ENCODE measurements at regions not wholly inside any gene's neighbourhood (a gene's known extent, or its start where the extent isn't known, plus 50 kb on each side); places are given as distances from the start of the nearest gene placed in this dataset.

DNA sequence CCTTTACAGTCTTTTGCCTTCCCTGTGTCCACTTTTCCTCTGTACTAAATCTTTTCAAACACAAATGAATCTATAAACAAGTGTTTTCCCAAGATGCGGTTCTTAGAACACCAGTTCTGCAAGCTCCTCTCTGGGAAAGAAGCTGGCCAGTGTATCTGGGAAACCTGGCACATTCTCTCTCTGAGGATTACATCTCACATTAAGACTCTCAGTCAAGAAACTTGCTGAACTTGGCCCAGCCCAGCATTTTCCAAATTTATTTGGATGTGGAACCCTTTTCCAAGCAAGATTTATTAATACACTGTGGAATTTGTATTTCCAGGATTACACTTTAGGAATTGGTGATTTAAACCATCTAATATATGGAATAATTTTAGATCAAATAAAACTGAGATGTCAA, 105.7 kb downstream of the ZNF281 start:
- FAIRE-seq: no peak
- no peak overlapping the region for H3K4me3 ChIP-seq (ENCODE audit: low read length in 3 of 3)
- DNase-seq: no peak
- H3K27ac ChIP-seq (ENCODE audit: low read depth in 2 of 2, low read length in 2 of 2): no peak overlapping the region
- no peaks in the 10 kb centered on the region for H3K9me3 ChIP-seq (ENCODE audit: control insufficient read depth in 2 of 3, insufficient read depth in 1 of 3, low read length in 3 of 3)
- TF ChIP-seq, protein P1, sequence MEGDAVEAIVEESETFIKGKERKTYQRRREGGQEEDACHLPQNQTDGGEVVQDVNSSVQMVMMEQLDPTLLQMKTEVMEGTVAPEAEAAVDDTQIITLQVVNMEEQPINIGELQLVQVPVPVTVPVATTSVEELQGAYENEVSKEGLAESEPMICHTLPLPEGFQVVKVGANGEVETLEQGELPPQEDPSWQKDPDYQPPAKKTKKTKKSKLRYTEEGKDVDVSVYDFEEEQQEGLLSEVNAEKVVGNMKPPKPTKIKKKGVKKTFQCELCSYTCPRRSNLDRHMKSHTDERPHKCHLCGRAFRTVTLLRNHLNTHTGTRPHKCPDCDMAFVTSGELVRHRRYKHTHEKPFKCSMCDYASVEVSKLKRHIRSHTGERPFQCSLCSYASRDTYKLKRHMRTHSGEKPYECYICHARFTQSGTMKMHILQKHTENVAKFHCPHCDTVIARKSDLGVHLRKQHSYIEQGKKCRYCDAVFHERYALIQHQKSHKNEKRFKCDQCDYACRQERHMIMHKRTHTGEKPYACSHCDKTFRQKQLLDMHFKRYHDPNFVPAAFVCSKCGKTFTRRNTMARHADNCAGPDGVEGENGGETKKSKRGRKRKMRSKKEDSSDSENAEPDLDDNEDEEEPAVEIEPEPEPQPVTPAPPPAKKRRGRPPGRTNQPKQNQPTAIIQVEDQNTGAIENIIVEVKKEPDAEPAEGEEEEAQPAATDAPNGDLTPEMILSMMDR (IDR thresholded peaks at IDR 0.05; ENCODE audit: borderline replicate concordance, extremely low read depth, insufficient read depth): no peak
- H3K9ac ChIP-seq (ENCODE audit: low read length in 3 of 3): no peak overlapping the region
- peaks cover 4% of the 10 kb centered on the region for H3K27me3 ChIP-seq (ENCODE audit: control insufficient read depth, insufficient read depth, low read length)
- H3K36me3 ChIP-seq (ENCODE audit: control insufficient read depth in 2 of 3, insufficient read depth in 3 of 3, low read length in 3 of 3): no peaks in the 10 kb centered on the region
- H3K4me1 ChIP-seq (ENCODE audit: control insufficient read depth in 2 of 3, insufficient read depth in 2 of 3, low read depth in 1 of 3, low read length in 3 of 3): no peaks in the 10 kb centered on the region
- intact Hi-C loops (cut with DNase I): no loop called here

DNA sequence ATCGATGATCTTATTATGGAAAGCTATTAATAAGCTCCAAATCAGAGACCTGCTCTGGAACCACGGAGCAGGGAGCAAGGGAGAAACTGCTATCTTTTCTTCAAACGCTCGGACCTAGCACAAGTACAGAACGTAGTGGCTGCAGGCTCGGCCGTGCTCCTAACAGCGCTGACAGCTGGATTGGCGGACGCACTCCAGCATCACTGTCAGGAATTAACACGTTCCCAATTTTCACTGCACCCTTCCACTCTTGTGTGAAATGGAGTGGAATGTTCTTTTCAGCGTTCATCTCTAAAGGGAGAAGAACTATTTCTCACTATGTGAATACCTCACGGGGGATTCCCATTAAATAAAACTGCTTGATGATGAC, 106.9 kb downstream of the ZNF281 start:
- peak in 3 of 5 donors; percentile 32 to 55 (median 37) for DNase-seq
- Histone ChIP-seq H3K9ac (ENCODE audit: low read length in 3 of 3) (peak overlapping the region in 1 of 3 donors; percentile 70), H3K4me3 (ENCODE audit: low read length in 3 of 3) (peak overlapping the region; percentile 65 to 76 (median 74)), H3K4me1 (ENCODE audit: control insufficient read depth in 2 of 3, insufficient read depth in 2 of 3, low read depth in 1 of 3, low read length in 3 of 3) (no peaks in the 10 kb centered on the region), H3K27me3 (ENCODE audit: control insufficient read depth, insufficient read depth, low read length) (peaks cover 4% of the 10 kb centered on the region), H3K36me3 (ENCODE audit: control insufficient read depth in 2 of 3, insufficient read depth in 3 of 3, low read length in 3 of 3) (no peaks in the 10 kb centered on the region), H3K9me3 (ENCODE audit: control insufficient read depth in 2 of 3, insufficient read depth in 1 of 3, low read length in 3 of 3) (no peaks in the 10 kb centered on the region), H3K27ac (ENCODE audit: low read depth in 2 of 2, low read length in 2 of 2) (no peak overlapping the region)
- intact Hi-C loops (cut with DNase I): no loop called here
- no peak for FAIRE-seq
- TF ChIP-seq, protein P1 (IDR thresholded peaks at IDR 0.05; ENCODE audit: borderline replicate concordance, extremely low read depth, insufficient read depth): no peak

- intact Hi-C loops (cut with DNase I): no loop called here
- Histone ChIP-seq H3K27ac (ENCODE audit: low read depth in 2 of 2, low read length in 2 of 2) (no peak overlapping the region), H3K9ac (ENCODE audit: low read length in 3 of 3) (peak overlapping the region; percentile 5 to 70 (median 42)), H3K4me1 (ENCODE audit: control insufficient read depth in 2 of 3, insufficient read depth in 2 of 3, low read depth in 1 of 3, low read length in 3 of 3) (no peaks in the 10 kb centered on the region), H3K4me3 (ENCODE audit: low read length in 3 of 3) (peak overlapping the region; percentile 65 to 76 (median 74)), H3K9me3 (ENCODE audit: control insufficient read depth in 2 of 3, insufficient read depth in 1 of 3, low read length in 3 of 3) (no peaks in the 10 kb centered on the region), H3K36me3 (ENCODE audit: control insufficient read depth in 2 of 3, insufficient read depth in 3 of 3, low read length in 3 of 3) (no peaks in the 10 kb centered on the region), H3K27me3 (ENCODE audit: control insufficient read depth, insufficient read depth, low read length) (peaks cover 4% of the 10 kb centered on the region)
- TF ChIP-seq, protein P1 (IDR thresholded peaks at IDR 0.05; ENCODE audit: borderline replicate concordance, extremely low read depth, insufficient read depth): no peak
- DNase-seq (peak; percentile 40 to 66 (median 51)), FAIRE-seq (no peak)
These were observed 107.5 kb downstream of the ZNF281 start for GRCh38 chr1:200302192-200302920.

Measured in kidney (tissue), 13 donors.